IPS-15b (cell line): ENCODE measurements at regions not wholly inside any gene's neighbourhood (a gene's known extent, or its start where the extent isn't known, plus 50 kb on each side); places are given as distances from the start of the nearest gene placed in this dataset.

Source experiments
- H3K27me3 ChIP-seq: one replicate; pipeline ENCODE4 v1.6.1; 2013; ENCODE audit warnings: low read length; ENCODE audit not compliant: control insufficient read depth, insufficient read depth
- H3K36me3 ChIP-seq: one replicate; pipeline ENCODE4 v1.6.1; 2013; ENCODE audit warnings: low read length; ENCODE audit not compliant: control insufficient read depth, insufficient read depth
- H3K4me1 ChIP-seq: one replicate; pipeline ENCODE4 v1.6.1; 2013; ENCODE audit warnings: mild to moderate bottlenecking, low read length; ENCODE audit not compliant: control insufficient read depth, insufficient read depth
- H3K4me3 ChIP-seq: one replicate; pipeline ENCODE4 v1.5.1; 2013; ENCODE audit warnings: low read depth, low read length
- H3K9ac ChIP-seq: one replicate; pipeline ENCODE4 v1.6.1; 2013; ENCODE audit warnings: low read depth, mild to moderate bottlenecking, low read length
- H3K9me3 ChIP-seq: one replicate; pipeline ENCODE4 v1.6.1; 2013; ENCODE audit warnings: mild to moderate bottlenecking, low read length; ENCODE audit not compliant: control insufficient read depth, insufficient read depth

DNA sequence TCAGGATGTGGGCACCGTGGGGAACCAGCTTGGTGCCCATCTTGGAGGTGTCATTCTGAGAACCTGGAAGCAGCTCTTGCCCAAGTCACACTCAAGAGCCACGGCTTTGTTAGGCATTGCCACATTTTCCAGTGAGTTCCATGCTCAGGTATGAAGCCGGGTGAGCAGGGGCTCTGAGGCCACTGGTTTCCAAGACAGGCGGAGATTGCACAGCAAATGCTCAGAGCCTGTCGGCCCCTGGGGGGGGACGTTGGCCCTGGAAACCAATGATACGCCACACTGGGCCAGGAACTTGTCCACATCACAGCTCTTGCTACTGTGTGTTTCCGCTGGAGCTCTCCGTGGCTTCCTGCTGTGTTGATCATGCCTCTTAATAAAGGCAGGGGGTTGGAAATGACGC, 52.5 kb upstream of the SALL3 start:
- H3K9ac ChIP-seq = no peak overlapping the region
- H3K27me3 ChIP-seq = no peaks in the 10 kb centered on the region
- H3K4me1 ChIP-seq = no peaks in the 10 kb centered on the region
- H3K4me3 ChIP-seq = no peak overlapping the region
- H3K9me3 ChIP-seq = no peaks in the 10 kb centered on the region
- H3K36me3 ChIP-seq = no peaks in the 10 kb centered on the region

DNA sequence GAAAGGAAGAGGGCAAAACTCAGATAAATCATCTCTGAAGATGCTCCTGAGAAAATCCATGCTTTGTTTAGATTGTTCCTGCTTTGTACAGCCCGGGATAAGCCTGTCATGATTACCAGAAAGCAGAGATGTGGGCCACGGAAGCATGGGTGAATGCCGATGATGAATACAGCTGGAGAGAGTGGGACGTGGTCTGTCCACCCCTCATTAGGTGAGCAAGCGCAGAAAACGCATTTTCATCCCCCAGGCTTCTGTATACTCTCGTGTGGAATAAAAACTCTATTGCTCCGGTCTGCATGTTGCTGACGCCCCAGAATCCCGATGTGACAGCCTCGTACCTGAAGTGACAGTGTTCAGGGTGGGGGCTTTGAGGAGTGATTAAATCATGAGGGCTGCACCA, 52.0 kb upstream of the SALL3 start:
- no peaks in the 10 kb centered on the region for H3K27me3 ChIP-seq
- no peak overlapping the region for H3K4me3 ChIP-seq
- H3K36me3 ChIP-seq = no peaks in the 10 kb centered on the region
- no peaks in the 10 kb centered on the region for H3K4me1 ChIP-seq
- H3K9ac ChIP-seq = no peak overlapping the region
- H3K9me3 ChIP-seq = no peaks in the 10 kb centered on the region

DNA sequence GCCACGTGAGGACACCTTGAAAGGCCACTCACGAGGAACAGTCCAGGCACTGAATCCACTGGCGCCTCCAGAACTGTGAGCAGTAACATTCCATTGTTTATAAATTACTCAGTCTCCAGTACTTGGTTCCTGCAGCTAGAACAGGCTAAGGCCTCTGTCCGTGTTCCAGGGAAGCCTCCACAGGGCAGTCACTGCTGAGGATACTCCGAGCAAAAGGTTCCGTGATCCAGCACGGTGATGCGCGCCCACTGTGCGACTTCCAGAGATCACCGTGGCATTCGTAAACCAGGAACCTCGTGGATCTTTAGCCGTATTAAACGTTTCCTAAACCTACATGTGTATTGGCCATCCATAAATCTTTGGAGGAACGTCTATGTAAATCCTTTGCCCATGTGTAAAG, 51.5 kb upstream of the SALL3 start:
- Histone ChIP-seq H3K27me3 (no peaks in the 10 kb centered on the region), H3K9me3 (no peaks in the 10 kb centered on the region), H3K9ac (no peak overlapping the region), H3K4me3 (no peak overlapping the region), H3K36me3 (no peaks in the 10 kb centered on the region), H3K4me1 (no peaks in the 10 kb centered on the region)

DNA sequence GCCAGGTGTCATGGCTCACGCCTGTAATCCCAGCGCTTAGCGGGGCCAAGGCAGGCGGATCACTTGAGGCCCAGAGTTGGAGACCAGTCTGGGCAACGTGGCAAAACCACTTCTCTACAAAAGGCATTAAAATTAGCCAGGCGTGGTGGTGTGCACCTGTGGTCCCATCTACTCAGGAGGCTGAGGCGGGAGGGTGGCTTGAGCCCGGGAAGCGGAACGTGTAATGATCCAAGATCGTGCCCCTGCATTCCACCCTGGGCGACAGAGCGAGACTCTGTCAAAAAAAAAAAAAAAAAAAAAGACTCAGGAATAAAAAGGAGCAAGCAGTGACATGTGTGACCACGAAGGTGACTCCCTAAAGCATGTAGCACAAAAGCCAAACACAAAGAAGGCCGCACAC, 50.1 kb upstream of the SALL3 start:
- Histone ChIP-seq H3K4me3 (no peak overlapping the region), H3K9me3 (no peaks in the 10 kb centered on the region), H3K9ac (no peak overlapping the region), H3K36me3 (no peaks in the 10 kb centered on the region), H3K4me1 (no peaks in the 10 kb centered on the region), H3K27me3 (no peaks in the 10 kb centered on the region)
